K562 (cell line): ENCODE measurements at regions not wholly inside any gene's neighbourhood (a gene's known extent, or its start where the extent isn't known, plus 50 kb on each side); places are given as distances from the start of the nearest gene placed in this dataset.

ENCODE experiments used
- CTBP1 ChIP-seq: fragments of 450-650 bp; IDR thresholded peaks from 2 replicates; pipeline ENCODE4 v1.6.1; 2016; ENCODE audit warnings: borderline replicate concordance
- DPF2 ChIP-seq: fragments of 450-650 bp; IDR thresholded peaks from 2 replicates; pipeline ENCODE4 v1.6.1; 2016
- ESRRA ChIP-seq: fragments of 450-650 bp; IDR thresholded peaks from 2 replicates; pipeline ENCODE4 v1.6.1; 2014; ENCODE audit warnings: low read depth, mild to moderate bottlenecking, moderate library complexity, borderline replicate concordance
- NBN ChIP-seq: fragments of 450-650 bp; IDR thresholded peaks from 2 replicates; pipeline ENCODE4 v1.6.1; 2016; ENCODE audit warnings: low read depth, mild to moderate bottlenecking
- NFRKB ChIP-seq: fragments of 450-650 bp; IDR thresholded peaks from 2 replicates; pipeline ENCODE4 v1.6.1; 2016; ENCODE audit warnings: low read depth
- RCOR1 ChIP-seq, 2 experiments: IDR thresholded peaks; 2 replicates each; pipeline ENCODE4 v1.6.1; 2012; ENCODE audit warnings: low read depth in 2 of 2, low read length in 2 of 2, borderline replicate concordance in 1 of 2, improper control_type of control experiment in 1 of 2
- SP1 ChIP-seq: sonication (generic); formaldehyde crosslinking; IDR thresholded peaks from 2 replicates; pipeline ENCODE4 v1.8.1; 2022; ENCODE audit warnings: mild to moderate bottlenecking, missing genetic modification reagents
- SP2 ChIP-seq: IDR thresholded peaks from 2 replicates; pipeline ENCODE4 v1.6.1; 2011; ENCODE audit warnings: mild to moderate bottlenecking, low read depth, low read length, moderate library complexity; ENCODE audit not compliant: poor library complexity, severe bottlenecking; ENCODE audit errors: extremely low read depth
- TAF15 ChIP-seq: fragments of 200-400 bp; formaldehyde crosslinking; IDR thresholded peaks from 2 replicates; pipeline ENCODE4 v1.6.1; 2017; ENCODE audit warnings: mild to moderate bottlenecking, low read depth, low read length, moderate library complexity
- ZNF24 ChIP-seq: fragments of 450-650 bp; IDR thresholded peaks from 2 replicates; pipeline ENCODE4 v1.6.1; 2016
- ZNF644 ChIP-seq: fragments of 200-800 bp; sonication (Bioruptor generic); IDR thresholded peaks from 2 replicates; pipeline ENCODE4 v1.6.1; 2016; ENCODE audit warnings: low read depth, missing genetic modification characterization, missing compliant biosample characterization
- ZNF699 ChIP-seq: fragments of 250-450 bp; sonication (Bioruptor Pico); IDR thresholded peaks from 2 replicates; pipeline ENCODE4 v1.8.0; 2021; ENCODE audit warnings: mild to moderate bottlenecking, moderate library complexity; ENCODE audit not compliant: insufficient replicate concordance
- ZNF778 ChIP-seq: fragments of 450-650 bp; formaldehyde crosslinking; IDR thresholded peaks from 2 replicates; pipeline ENCODE4 v1.4.0; 2020; ENCODE audit warnings: mild to moderate bottlenecking, moderate library complexity
- TF ChIP-seq, protein P1 (sequence below), 3 experiments: IDR thresholded peaks in 2 of 3; conservative IDR thresholded peaks in 1 of 3; 2 replicates each; pipeline ENCODE4 v1.5.1; 2011 to 2012; ENCODE audit warnings: low read length in 3 of 3, mild to moderate bottlenecking in 3 of 3, control low read depth in 2 of 3, improper control_type of control experiment in 1 of 3, inconsistent platforms in 1 of 3, low read depth in 1 of 3, mixed read lengths in 1 of 3, moderate library complexity in 1 of 3; ENCODE audit not compliant: insufficient read depth in 2 of 3

DNA sequence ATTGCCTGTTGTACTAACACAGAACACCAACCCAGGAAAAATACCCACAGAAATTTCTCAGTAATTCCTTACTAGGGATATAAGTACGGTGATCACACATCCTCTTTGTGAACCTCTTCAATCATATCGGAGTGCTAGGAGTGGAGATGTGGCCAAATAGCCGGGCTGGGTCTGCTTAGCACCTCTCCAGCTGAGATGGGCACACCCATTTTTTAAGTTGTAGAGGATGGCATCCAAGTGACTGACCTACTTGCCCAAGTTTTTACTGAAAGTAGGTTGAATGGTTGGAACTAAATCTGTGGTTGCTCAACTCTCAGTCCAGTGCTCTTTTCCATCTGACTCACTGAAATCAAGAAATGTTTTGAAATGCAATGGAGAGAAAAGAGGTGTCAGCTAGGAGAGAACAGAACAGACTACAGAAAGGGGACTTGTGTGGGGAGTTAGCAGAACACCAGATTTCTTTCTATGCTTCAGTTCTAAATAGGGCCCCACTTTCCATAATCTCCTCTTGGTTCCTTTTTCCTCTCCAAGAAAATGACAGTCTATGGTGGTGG, 68.7 kb upstream of the FSHR start:
- TF ChIP-seq, protein P1, sequence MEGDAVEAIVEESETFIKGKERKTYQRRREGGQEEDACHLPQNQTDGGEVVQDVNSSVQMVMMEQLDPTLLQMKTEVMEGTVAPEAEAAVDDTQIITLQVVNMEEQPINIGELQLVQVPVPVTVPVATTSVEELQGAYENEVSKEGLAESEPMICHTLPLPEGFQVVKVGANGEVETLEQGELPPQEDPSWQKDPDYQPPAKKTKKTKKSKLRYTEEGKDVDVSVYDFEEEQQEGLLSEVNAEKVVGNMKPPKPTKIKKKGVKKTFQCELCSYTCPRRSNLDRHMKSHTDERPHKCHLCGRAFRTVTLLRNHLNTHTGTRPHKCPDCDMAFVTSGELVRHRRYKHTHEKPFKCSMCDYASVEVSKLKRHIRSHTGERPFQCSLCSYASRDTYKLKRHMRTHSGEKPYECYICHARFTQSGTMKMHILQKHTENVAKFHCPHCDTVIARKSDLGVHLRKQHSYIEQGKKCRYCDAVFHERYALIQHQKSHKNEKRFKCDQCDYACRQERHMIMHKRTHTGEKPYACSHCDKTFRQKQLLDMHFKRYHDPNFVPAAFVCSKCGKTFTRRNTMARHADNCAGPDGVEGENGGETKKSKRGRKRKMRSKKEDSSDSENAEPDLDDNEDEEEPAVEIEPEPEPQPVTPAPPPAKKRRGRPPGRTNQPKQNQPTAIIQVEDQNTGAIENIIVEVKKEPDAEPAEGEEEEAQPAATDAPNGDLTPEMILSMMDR (IDR thresholded peaks at IDR 0.05 in 2 of 3, conservative IDR thresholded peaks at IDR 0.05 in 1 of 3; ENCODE audit: insufficient read depth in 2 of 3, low read depth in 1 of 3, low read length in 3 of 3): no peak
- no peak for TF ChIP-seq SP1 (CRISPR knock-in tag)
- no peak for TF ChIP-seq TAF15
- no peak for TF ChIP-seq NFRKB
- TF ChIP-seq SP2: no peak
- no peak for TF ChIP-seq ZNF699
- TF ChIP-seq ZNF778 (CRISPR knock-in tag): no peak
- no peak for TF ChIP-seq CTBP1
- no peak for TF ChIP-seq RCOR1 (IDR thresholded peaks at IDR 0.05; ENCODE audit: borderline replicate concordance in 1 of 2, low read depth in 2 of 2, low read length in 2 of 2)
- TF ChIP-seq ZNF24: no peak
- TF ChIP-seq NBN: no peak
- no peak for TF ChIP-seq ESRRA
- TF ChIP-seq ZNF644: no peak
- no peak for TF ChIP-seq DPF2
